Kidney epithelial cell (primary cell): ENCODE measurements at regions not wholly inside any gene's neighbourhood (a gene's known extent, or its start where the extent isn't known, plus 50 kb on each side); places are given as distances from the start of the nearest gene placed in this dataset.

Experiments
- DNase-seq: peaks from one replicate; pipeline ENCODE4 v3.0.0-alpha.2; 2010; ENCODE audit warnings: low read depth
- H3K27me3 ChIP-seq: 2 replicates; pipeline ENCODE4 v1.6.0; 2011; ENCODE audit warnings: low read length; ENCODE audit not compliant: control insufficient read depth, insufficient read depth
- H3K36me3 ChIP-seq: 2 replicates; pipeline ENCODE4 v1.5.1; 2011; ENCODE audit warnings: low read length; ENCODE audit not compliant: control insufficient read depth, insufficient read depth
- H3K4me3 ChIP-seq: 2 replicates; pipeline ENCODE4 v1.5.1; 2011; ENCODE audit warnings: low read depth, mild to moderate bottlenecking, control low read depth, low read length
- CTCF ChIP-seq: IDR thresholded peaks from 2 replicates; pipeline ENCODE4 v1.5.1; 2011; ENCODE audit warnings: mild to moderate bottlenecking, moderate library complexity, low read length, control low read depth, inconsistent platforms; ENCODE audit not compliant: insufficient read depth, poor library complexity, severe bottlenecking

GRCh38 chr9:22683700-22684075 lies 237.1 kb downstream of the DMRTA1 start:
- H3K4me3 ChIP-seq, result no peak overlapping the region
- DNase-seq, result peak; percentile 44
- H3K36me3 ChIP-seq, result no peaks in the 10 kb centered on the region
- no peaks in the 10 kb centered on the region for H3K27me3 ChIP-seq
- TF ChIP-seq CTCF, result no peak

GRCh38 chr9:22693156-22693555 lies 246.5 kb downstream of the DMRTA1 start:
- DNase-seq, result no peak
- no peak for TF ChIP-seq CTCF
- Histone ChIP-seq H3K4me3 (no peak overlapping the region), H3K36me3 (no peaks in the 10 kb centered on the region), H3K27me3 (no peaks in the 10 kb centered on the region)

- H3K36me3 ChIP-seq, result no peaks in the 10 kb centered on the region
- no peak for TF ChIP-seq CTCF
- DNase-seq, result no peak
- no peak overlapping the region for H3K4me3 ChIP-seq
- no peaks in the 10 kb centered on the region for H3K27me3 ChIP-seq
Observed at GRCh38 chr9:22700171-22700570, 253.5 kb downstream of the DMRTA1 start.

- TF ChIP-seq CTCF, result peak; percentile 19
- no peaks in the 10 kb centered on the region for H3K27me3 ChIP-seq
- no peaks in the 10 kb centered on the region for H3K36me3 ChIP-seq
- DNase-seq, result no peak
- no peak overlapping the region for H3K4me3 ChIP-seq
Observed at GRCh38 chr9:22718653-22719052, 272.0 kb downstream of the DMRTA1 start.

GRCh38 chr9:22722492-22722891 lies 275.9 kb downstream of the DMRTA1 start:
- no peak overlapping the region for H3K4me3 ChIP-seq
- H3K36me3 ChIP-seq, result no peaks in the 10 kb centered on the region
- no peaks in the 10 kb centered on the region for H3K27me3 ChIP-seq
- no peak for DNase-seq
- no peak for TF ChIP-seq CTCF

DNA sequence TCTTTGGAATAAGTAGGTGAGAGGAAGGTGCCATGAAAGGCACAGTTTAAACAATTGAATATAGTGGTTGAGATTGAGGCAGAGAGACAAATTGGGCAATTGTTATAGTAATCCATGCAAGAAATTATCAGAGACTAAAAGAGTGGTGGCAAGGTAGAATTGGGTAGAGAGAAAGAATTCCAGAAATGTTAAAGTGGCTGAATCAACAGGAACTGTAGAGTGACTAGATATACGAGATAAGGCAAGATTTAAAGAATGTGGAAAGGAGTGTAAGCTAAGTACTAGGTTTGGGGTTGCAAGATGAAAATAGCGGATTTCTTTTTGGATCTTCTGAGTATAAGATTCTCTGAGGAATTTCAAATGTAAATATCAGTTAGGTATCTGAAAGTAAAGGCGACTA lies 285.2 kb downstream of the DMRTA1 start:
- no peaks in the 10 kb centered on the region for H3K27me3 ChIP-seq
- TF ChIP-seq CTCF, result no peak

More for the DNA sequence above, 285.2 kb downstream of the DMRTA1 start:
- H3K4me3 ChIP-seq, result no peak overlapping the region
- DNase-seq, result no peak
- no peaks in the 10 kb centered on the region for H3K36me3 ChIP-seq
